Vagina (tissue), 2 donors: ENCODE measurements at regions not wholly inside any gene's neighbourhood (a gene's known extent, or its start where the extent isn't known, plus 50 kb on each side); places are given as distances from the start of the nearest gene placed in this dataset.

Experiments
- POLR2AphosphoS5 ChIP-seq, 2 donors: sonication (generic); formaldehyde crosslinking; IDR thresholded peaks; one replicate each; pipeline ENCODE4 v1.9.0; 2017; ENCODE audit warnings: antibody characterized with exemption in 2 of 2, mild to moderate bottlenecking in 2 of 2, low read depth in 1 of 2; ENCODE audit not compliant: insufficient read depth in 1 of 2
- TF ChIP-seq, protein P1 (sequence below), 3 experiments: fragments of 450-650 bp in 2 of 3; fragments of 200-600 bp in 1 of 3; sonication (generic) in 1 of 3; IDR thresholded peaks; one replicate each; pipeline ENCODE4 v1.5.1; 2017 to 2019; ENCODE audit warnings: antibody characterized with exemption in 3 of 3, mild to moderate bottlenecking in 2 of 3, moderate library complexity in 2 of 3

DNA sequence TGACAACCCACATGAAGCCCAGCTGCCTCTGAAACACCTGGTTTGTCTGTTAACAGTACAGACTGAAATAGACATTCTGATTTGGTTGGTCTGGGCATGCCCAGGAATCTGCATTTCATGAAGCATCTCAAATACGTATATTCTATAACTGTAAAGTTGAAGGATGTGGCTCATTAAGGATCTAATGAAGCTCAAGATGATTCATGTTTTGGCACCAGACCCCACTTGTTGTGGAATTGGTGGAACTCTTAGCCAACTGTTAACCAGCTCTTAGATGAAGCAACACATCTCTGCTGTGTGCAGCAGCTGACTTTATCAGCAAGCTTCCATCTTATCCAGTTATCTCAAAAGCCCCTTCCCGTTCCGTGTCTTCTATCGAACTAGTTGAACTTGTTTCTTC lies 232.2 kb downstream of the INSC start:
- TF ChIP-seq, protein P1, sequence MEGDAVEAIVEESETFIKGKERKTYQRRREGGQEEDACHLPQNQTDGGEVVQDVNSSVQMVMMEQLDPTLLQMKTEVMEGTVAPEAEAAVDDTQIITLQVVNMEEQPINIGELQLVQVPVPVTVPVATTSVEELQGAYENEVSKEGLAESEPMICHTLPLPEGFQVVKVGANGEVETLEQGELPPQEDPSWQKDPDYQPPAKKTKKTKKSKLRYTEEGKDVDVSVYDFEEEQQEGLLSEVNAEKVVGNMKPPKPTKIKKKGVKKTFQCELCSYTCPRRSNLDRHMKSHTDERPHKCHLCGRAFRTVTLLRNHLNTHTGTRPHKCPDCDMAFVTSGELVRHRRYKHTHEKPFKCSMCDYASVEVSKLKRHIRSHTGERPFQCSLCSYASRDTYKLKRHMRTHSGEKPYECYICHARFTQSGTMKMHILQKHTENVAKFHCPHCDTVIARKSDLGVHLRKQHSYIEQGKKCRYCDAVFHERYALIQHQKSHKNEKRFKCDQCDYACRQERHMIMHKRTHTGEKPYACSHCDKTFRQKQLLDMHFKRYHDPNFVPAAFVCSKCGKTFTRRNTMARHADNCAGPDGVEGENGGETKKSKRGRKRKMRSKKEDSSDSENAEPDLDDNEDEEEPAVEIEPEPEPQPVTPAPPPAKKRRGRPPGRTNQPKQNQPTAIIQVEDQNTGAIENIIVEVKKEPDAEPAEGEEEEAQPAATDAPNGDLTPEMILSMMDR (IDR thresholded peaks at IDR 0.05) = no peak
- no peak for TF ChIP-seq POLR2AphosphoS5 (IDR thresholded peaks at IDR 0.05; ENCODE audit: insufficient read depth in 1 of 2, low read depth in 1 of 2)
